ENCODE measurements at regions not wholly inside any gene's neighbourhood (a gene's known extent, or its start where the extent isn't known, plus 50 kb on each side); places are given as distances from the start of the nearest gene placed in this dataset.

DNA sequence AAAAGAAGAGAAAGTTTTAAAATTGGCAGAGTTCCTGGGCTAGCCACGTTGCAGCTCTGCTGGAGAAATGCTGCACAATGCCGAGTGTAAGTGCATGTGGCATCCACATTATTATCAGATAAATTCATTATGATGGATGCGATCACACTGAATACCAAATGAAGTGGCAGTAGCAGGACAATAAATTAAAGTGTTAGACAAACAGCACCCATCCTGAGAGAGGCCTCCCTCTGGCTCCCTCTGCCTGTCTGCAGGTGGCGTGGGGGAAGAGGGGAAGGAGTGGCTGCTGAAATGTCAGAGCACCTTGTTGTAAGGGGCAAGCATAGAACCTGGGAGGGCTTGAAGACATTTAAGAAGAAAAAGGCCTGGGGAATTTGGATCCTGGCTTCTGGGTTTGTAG, 324.1 kb downstream of the HAPSTR1 start:
- ATAC-seq (ENCODE audit: insufficient read depth, low read depth) (no peak), DNase-seq (no peak)
- no peaks in the 10 kb centered on the region for H3K36me3 ChIP-seq (ENCODE audit: insufficient read depth, low read length)
- no peaks in the 10 kb centered on the region for H3K79me2 ChIP-seq (ENCODE audit: insufficient read depth, low read length)
- no peaks in the 10 kb centered on the region for H4K20me1 ChIP-seq (ENCODE audit: insufficient read depth, low read length)
- H2AFZ ChIP-seq (ENCODE audit: low read depth, low read length), result no peak overlapping the region
- TF ChIP-seq, protein P1, sequence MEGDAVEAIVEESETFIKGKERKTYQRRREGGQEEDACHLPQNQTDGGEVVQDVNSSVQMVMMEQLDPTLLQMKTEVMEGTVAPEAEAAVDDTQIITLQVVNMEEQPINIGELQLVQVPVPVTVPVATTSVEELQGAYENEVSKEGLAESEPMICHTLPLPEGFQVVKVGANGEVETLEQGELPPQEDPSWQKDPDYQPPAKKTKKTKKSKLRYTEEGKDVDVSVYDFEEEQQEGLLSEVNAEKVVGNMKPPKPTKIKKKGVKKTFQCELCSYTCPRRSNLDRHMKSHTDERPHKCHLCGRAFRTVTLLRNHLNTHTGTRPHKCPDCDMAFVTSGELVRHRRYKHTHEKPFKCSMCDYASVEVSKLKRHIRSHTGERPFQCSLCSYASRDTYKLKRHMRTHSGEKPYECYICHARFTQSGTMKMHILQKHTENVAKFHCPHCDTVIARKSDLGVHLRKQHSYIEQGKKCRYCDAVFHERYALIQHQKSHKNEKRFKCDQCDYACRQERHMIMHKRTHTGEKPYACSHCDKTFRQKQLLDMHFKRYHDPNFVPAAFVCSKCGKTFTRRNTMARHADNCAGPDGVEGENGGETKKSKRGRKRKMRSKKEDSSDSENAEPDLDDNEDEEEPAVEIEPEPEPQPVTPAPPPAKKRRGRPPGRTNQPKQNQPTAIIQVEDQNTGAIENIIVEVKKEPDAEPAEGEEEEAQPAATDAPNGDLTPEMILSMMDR (IDR thresholded peaks at IDR 0.05; ENCODE audit: borderline replicate concordance, extremely low read depth, low read length, poor library complexity, severe bottlenecking), result peak; percentile 16
- TF ChIP-seq EZH2 (IDR thresholded peaks at IDR 0.05; ENCODE audit: borderline replicate concordance, low read depth, low read length, severe bottlenecking), result no peak
- peaks cover 5% of the 10 kb centered on the region for H3K27me3 ChIP-seq (ENCODE audit: insufficient read depth, low read length, poor library complexity)
- H3K4me1 ChIP-seq (ENCODE audit: insufficient read depth, low read length), result no peaks in the 10 kb centered on the region
- no peak overlapping the region for H3K9ac ChIP-seq (ENCODE audit: low read depth, low read length)
- peaks cover 2% of the 10 kb centered on the region for H3K9me3 ChIP-seq (ENCODE audit: insufficient read depth, low read length, severe bottlenecking)
- no peak overlapping the region for H3K4me3 ChIP-seq (ENCODE audit: low read depth in 1 of 2, low read length in 2 of 2)
- no peak overlapping the region for H3K27ac ChIP-seq (ENCODE audit: low read length)
- H3K4me2 ChIP-seq (ENCODE audit: insufficient read depth, low read length), result no peak overlapping the region

DNA sequence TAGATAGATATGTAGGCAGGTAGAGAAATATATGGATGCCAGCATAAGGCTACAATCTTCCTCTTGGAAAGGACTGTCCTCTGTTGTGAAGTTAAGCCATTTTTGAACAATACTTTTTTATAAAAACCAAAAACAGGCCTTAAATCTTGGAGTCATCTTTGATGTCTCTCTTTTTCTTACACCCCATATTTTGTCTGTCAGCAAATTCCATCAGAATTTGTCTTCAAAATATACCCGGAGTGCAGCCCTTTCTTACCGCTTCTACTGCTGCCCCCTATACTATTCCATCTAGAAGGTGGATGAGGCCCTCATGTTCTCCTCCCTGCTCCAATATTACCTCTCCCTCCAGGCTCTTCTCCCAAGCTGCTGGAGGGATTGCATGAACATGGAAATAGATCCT, 326.5 kb downstream of the HAPSTR1 start:
- peaks cover 2% of the 10 kb centered on the region for H3K9me3 ChIP-seq (ENCODE audit: insufficient read depth, low read length, severe bottlenecking)
- no peak overlapping the region for H3K4me2 ChIP-seq (ENCODE audit: insufficient read depth, low read length)
- H3K27me3 ChIP-seq (ENCODE audit: insufficient read depth, low read length, poor library complexity), result peaks cover 5% of the 10 kb centered on the region
- ATAC-seq (ENCODE audit: insufficient read depth, low read depth), result no peak
- H3K9ac ChIP-seq (ENCODE audit: low read depth, low read length), result no peak overlapping the region
- no peaks in the 10 kb centered on the region for H4K20me1 ChIP-seq (ENCODE audit: insufficient read depth, low read length)
- H3K27ac ChIP-seq (ENCODE audit: low read length), result no peak overlapping the region
- no peak overlapping the region for H3K4me3 ChIP-seq (ENCODE audit: low read depth in 1 of 2, low read length in 2 of 2)
- no peaks in the 10 kb centered on the region for H3K79me2 ChIP-seq (ENCODE audit: insufficient read depth, low read length)
- H3K4me1 ChIP-seq (ENCODE audit: insufficient read depth, low read length), result no peaks in the 10 kb centered on the region
- no peak overlapping the region for H2AFZ ChIP-seq (ENCODE audit: low read depth, low read length)
- no peaks in the 10 kb centered on the region for H3K36me3 ChIP-seq (ENCODE audit: insufficient read depth, low read length)
- no peak for DNase-seq
- TF ChIP-seq, protein P1 (IDR thresholded peaks at IDR 0.05; ENCODE audit: borderline replicate concordance, extremely low read depth, low read length, poor library complexity, severe bottlenecking), result no peak
- TF ChIP-seq EZH2 (IDR thresholded peaks at IDR 0.05; ENCODE audit: borderline replicate concordance, low read depth, low read length, severe bottlenecking), result no peak

DNA sequence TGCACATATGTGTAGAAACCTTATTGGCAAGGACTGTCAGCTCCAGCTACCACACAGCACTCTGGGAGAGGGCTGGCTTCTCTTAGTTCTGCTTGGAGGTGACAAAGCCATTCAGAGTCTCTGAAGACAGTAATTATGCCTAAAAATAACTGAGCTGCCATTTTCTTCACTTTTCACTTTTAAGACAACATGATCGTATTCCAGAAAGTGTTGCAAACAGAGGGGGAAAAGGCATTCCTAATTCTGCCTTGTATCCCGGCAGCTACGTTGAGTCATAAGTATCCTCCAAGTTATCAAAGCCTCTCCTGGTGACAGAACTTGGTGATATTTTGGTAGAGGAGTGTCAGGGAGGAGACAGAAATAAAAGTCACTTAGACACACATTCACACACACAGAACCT, 327.7 kb downstream of the HAPSTR1 start:
- TF ChIP-seq, protein P1 (IDR thresholded peaks at IDR 0.05; ENCODE audit: borderline replicate concordance, extremely low read depth, low read length, poor library complexity, severe bottlenecking), result no peak
- TF ChIP-seq EZH2 (IDR thresholded peaks at IDR 0.05; ENCODE audit: borderline replicate concordance, low read depth, low read length, severe bottlenecking), result no peak
- H3K9me3 ChIP-seq (ENCODE audit: insufficient read depth, low read length, severe bottlenecking), result peaks cover 2% of the 10 kb centered on the region
- H2AFZ ChIP-seq (ENCODE audit: low read depth, low read length), result no peak overlapping the region
- no peak overlapping the region for H3K4me2 ChIP-seq (ENCODE audit: insufficient read depth, low read length)
- no peak for DNase-seq
- no peaks in the 10 kb centered on the region for H3K79me2 ChIP-seq (ENCODE audit: insufficient read depth, low read length)
- H4K20me1 ChIP-seq (ENCODE audit: insufficient read depth, low read length), result no peaks in the 10 kb centered on the region
- no peak overlapping the region for H3K4me3 ChIP-seq (ENCODE audit: low read depth in 1 of 2, low read length in 2 of 2)
- H3K36me3 ChIP-seq (ENCODE audit: insufficient read depth, low read length), result no peaks in the 10 kb centered on the region
- no peak overlapping the region for H3K9ac ChIP-seq (ENCODE audit: low read depth, low read length)
- no peak for ATAC-seq (ENCODE audit: insufficient read depth, low read depth)
- H3K27me3 ChIP-seq (ENCODE audit: insufficient read depth, low read length, poor library complexity), result peaks cover 4% of the 10 kb centered on the region
- H3K27ac ChIP-seq (ENCODE audit: low read length), result no peak overlapping the region
- H3K4me1 ChIP-seq (ENCODE audit: insufficient read depth, low read length), result no peaks in the 10 kb centered on the region

Data from DND-41 (cell line).